ENCODE measurements at regions not wholly inside any gene's neighbourhood (a gene's known extent, or its start where the extent isn't known, plus 50 kb on each side); places are given as distances from the start of the nearest gene placed in this dataset.

GRCh38 chr1:30264672-30265025, 458.7 kb downstream of the MATN1 start:
- H3K36me3 ChIP-seq (ENCODE audit: control insufficient read depth in 4 of 4, insufficient read depth in 3 of 4, low read depth in 1 of 4, low read length in 3 of 4): no peaks in the 10 kb centered on the region
- TF ChIP-seq ZBTB33 (IDR thresholded peaks at IDR 0.05): no peak
- TF ChIP-seq FOXA2 (IDR thresholded peaks at IDR 0.05): no peak
- no peak for TF ChIP-seq JUND (IDR thresholded peaks at IDR 0.05)
- TF ChIP-seq CTCF (IDR thresholded peaks at IDR 0.05; ENCODE audit: low read depth, low read length, missing input control): no peak
- no peak for TF ChIP-seq RAD21 (IDR thresholded peaks at IDR 0.05)
- no peak for TF ChIP-seq RXRA (IDR thresholded peaks at IDR 0.05)
- H3K27me3 ChIP-seq (ENCODE audit: control insufficient read depth in 4 of 4, insufficient read depth in 4 of 4, low read length in 3 of 4): no peaks in the 10 kb centered on the region

DNA sequence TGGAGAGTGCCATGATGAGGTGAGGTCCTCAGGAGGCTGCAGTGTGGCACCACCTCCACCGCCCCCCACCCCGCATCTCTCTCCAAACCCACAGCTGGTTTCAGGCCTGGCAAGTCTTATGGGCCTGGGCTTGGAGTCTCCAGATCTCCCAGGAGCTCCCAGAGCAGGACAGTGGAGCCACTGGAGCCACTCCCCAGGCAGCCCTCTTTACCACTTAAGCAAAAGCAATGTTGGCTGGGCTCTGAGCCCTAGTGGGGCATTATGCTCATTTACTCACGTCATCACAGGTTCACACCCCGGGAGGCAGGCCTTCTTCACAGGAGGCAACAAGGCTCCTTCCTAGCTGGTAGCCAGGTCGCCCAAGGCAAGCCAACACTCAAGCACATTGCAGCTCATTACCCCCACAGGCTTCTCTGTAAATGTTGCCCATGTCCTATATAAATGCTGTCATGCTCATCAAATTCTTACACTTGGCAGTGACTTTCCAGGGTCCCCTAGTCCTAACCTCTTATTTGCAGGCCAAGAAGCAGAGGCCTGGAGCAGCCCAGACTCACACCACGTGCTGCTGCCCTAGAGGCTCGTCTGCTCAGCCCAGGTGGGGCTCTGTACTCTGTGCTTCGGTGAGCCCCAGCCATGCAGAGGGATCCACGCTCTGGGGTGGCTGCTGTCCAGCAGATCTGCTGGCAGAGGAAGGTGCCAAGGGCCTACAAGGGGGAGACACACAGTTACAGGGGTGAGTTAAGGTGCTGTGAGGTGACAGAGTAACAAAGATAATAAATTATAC, 459.3 kb downstream of the MATN1 start:
- Histone ChIP-seq H3K9ac (ENCODE audit: low read depth in 1 of 2, low read length in 2 of 2) (no peak overlapping the region), H3K9me3 (ENCODE audit: control insufficient read depth in 4 of 4, low read length in 3 of 4) (no peaks in the 10 kb centered on the region), H3K27ac (ENCODE audit: low read depth in 1 of 2, low read length in 2 of 2) (no peak overlapping the region), H3K4me3 (ENCODE audit: low read depth in 1 of 3, low read length in 3 of 3) (no peak overlapping the region), H3K27me3 (ENCODE audit: control insufficient read depth in 4 of 4, insufficient read depth in 4 of 4, low read length in 3 of 4) (no peaks in the 10 kb centered on the region), H3K4me1 (ENCODE audit: control insufficient read depth in 4 of 4, insufficient read depth in 4 of 4, low read length in 3 of 4) (no peaks in the 10 kb centered on the region), H3K36me3 (ENCODE audit: control insufficient read depth in 4 of 4, insufficient read depth in 3 of 4, low read depth in 1 of 4, low read length in 3 of 4) (no peaks in the 10 kb centered on the region)
- no peak for DNase-seq (ENCODE audit: low spot score)
- TF ChIP-seq JUND (IDR thresholded peaks at IDR 0.05) (no peak), HNF4G (IDR thresholded peaks at IDR 0.05) (no peak), TAF1 (conservative IDR thresholded peaks at IDR 0.05) (no peak)
- 86% methylated on average over 9 of the region's 9 CpGs for WGBS

More at GRCh38 chr1:30264672-30265025, 458.7 kb downstream of the MATN1 start:
- no peaks in the 10 kb centered on the region for H3K4me1 ChIP-seq (ENCODE audit: control insufficient read depth in 4 of 4, insufficient read depth in 4 of 4, low read length in 3 of 4)
- no peak overlapping the region for H3K9ac ChIP-seq (ENCODE audit: low read depth in 1 of 2, low read length in 2 of 2)
- DNase-seq (ENCODE audit: low spot score): no peak
- H3K9me3 ChIP-seq (ENCODE audit: control insufficient read depth in 4 of 4, low read length in 3 of 4): no peaks in the 10 kb centered on the region
- no peak overlapping the region for H3K4me3 ChIP-seq (ENCODE audit: low read depth in 1 of 3, low read length in 3 of 3)
- H3K27ac ChIP-seq (ENCODE audit: low read depth in 1 of 2, low read length in 2 of 2): no peak overlapping the region
- 88% methylated on average over 4 of the region's 4 CpGs for WGBS

DNA sequence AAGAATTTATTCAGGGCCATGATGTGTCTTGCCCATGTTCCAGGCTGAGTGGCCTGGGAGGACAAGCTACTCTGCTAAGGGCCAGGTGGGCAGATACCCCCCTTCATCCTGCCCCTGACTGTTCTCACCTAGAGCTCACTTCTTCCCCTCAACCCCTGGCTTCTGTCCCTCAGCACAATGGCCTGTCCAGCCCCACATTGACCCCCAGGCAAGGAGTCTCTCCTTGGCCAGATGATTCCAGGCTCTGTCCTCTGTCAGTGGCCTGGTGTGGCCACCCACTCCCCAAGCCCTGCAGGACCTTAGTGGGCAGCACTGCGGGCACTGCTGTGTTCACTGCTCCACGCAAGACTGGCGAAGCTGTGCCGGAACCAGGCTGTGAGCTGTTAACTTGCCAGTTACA, 460.0 kb downstream of the MATN1 start:
- DNase-seq (ENCODE audit: low spot score): no peak

More for the DNA sequence above, 460.0 kb downstream of the MATN1 start:
- Histone ChIP-seq H3K27me3 (ENCODE audit: control insufficient read depth in 4 of 4, insufficient read depth in 4 of 4, low read length in 3 of 4) (no peaks in the 10 kb centered on the region), H3K9ac (ENCODE audit: low read depth in 1 of 2, low read length in 2 of 2) (no peak overlapping the region), H3K4me3 (ENCODE audit: low read depth in 1 of 3, low read length in 3 of 3) (no peak overlapping the region), H3K9me3 (ENCODE audit: control insufficient read depth in 4 of 4, low read length in 3 of 4) (no peaks in the 10 kb centered on the region), H3K27ac (ENCODE audit: low read depth in 1 of 2, low read length in 2 of 2) (no peak overlapping the region), H3K4me1 (ENCODE audit: control insufficient read depth in 4 of 4, insufficient read depth in 4 of 4, low read length in 3 of 4) (no peaks in the 10 kb centered on the region), H3K36me3 (ENCODE audit: control insufficient read depth in 4 of 4, insufficient read depth in 3 of 4, low read depth in 1 of 4, low read length in 3 of 4) (no peaks in the 10 kb centered on the region)
- WGBS: 93% methylated on average over 4 of the region's 4 CpGs
- no peak for TF ChIP-seq EGR1 (IDR thresholded peaks at IDR 0.05; ENCODE audit: low read depth in 2 of 2)
- TF ChIP-seq CTCF (IDR thresholded peaks at IDR 0.05; ENCODE audit: low read depth, low read length, missing input control): no peak
- TF ChIP-seq RAD21 (IDR thresholded peaks at IDR 0.05): no peak
- no peak for TF ChIP-seq MAX (IDR thresholded peaks at IDR 0.05)
- no peak for TF ChIP-seq HNF4A (conservative IDR thresholded peaks at IDR 0.05)
- no peak for TF ChIP-seq SP1 (IDR thresholded peaks at IDR 0.05)
- TF ChIP-seq, protein P1, sequence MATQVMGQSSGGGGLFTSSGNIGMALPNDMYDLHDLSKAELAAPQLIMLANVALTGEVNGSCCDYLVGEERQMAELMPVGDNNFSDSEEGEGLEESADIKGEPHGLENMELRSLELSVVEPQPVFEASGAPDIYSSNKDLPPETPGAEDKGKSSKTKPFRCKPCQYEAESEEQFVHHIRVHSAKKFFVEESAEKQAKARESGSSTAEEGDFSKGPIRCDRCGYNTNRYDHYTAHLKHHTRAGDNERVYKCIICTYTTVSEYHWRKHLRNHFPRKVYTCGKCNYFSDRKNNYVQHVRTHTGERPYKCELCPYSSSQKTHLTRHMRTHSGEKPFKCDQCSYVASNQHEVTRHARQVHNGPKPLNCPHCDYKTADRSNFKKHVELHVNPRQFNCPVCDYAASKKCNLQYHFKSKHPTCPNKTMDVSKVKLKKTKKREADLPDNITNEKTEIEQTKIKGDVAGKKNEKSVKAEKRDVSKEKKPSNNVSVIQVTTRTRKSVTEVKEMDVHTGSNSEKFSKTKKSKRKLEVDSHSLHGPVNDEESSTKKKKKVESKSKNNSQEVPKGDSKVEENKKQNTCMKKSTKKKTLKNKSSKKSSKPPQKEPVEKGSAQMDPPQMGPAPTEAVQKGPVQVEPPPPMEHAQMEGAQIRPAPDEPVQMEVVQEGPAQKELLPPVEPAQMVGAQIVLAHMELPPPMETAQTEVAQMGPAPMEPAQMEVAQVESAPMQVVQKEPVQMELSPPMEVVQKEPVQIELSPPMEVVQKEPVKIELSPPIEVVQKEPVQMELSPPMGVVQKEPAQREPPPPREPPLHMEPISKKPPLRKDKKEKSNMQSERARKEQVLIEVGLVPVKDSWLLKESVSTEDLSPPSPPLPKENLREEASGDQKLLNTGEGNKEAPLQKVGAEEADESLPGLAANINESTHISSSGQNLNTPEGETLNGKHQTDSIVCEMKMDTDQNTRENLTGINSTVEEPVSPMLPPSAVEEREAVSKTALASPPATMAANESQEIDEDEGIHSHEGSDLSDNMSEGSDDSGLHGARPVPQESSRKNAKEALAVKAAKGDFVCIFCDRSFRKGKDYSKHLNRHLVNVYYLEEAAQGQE (IDR thresholded peaks at IDR 0.05): no peak
- no peak for TF ChIP-seq FOXA1 (IDR thresholded peaks at IDR 0.05)
- TF ChIP-seq HNF4G (IDR thresholded peaks at IDR 0.05): no peak
- no peak for TF ChIP-seq YY1 (IDR thresholded peaks at IDR 0.05)
- no peak for TF ChIP-seq NR2F2 (IDR thresholded peaks at IDR 0.05)
